ENCODE measurements at regions not wholly inside any gene's neighbourhood (a gene's known extent, or its start where the extent isn't known, plus 50 kb on each side); places are given as distances from the start of the nearest gene placed in this dataset.
A peak's percentile ranks its signal among the peaks of the same experiment; 100 is the strongest.

- ChIA-PET POLR2A (no interaction called here), CTCF (no interaction called here)
- DNase-seq (ENCODE audit: extremely low spot score): peak; percentile 40
- TF ChIP-seq CTCF (IDR thresholded peaks at IDR 0.05; ENCODE audit: control extremely low read depth, extremely low read depth, low read depth, missing control alignments): no peak
Measured at GRCh38 chr2:105691947-105692390, 52.7 kb upstream of the NCK2 start.

GRCh38 chr2:105690566-105690965, 54.1 kb upstream of the NCK2 start:
- ChIA-PET CTCF (no interaction called here), POLR2A (no interaction called here)
- no peak for DNase-seq (ENCODE audit: extremely low spot score)
- TF ChIP-seq CTCF (IDR thresholded peaks at IDR 0.05; ENCODE audit: control extremely low read depth, extremely low read depth, low read depth, missing control alignments): no peak

- ChIA-PET CTCF (no interaction called here), POLR2A (no interaction called here)
- TF ChIP-seq CTCF (IDR thresholded peaks at IDR 0.05; ENCODE audit: control extremely low read depth, extremely low read depth, low read depth, missing control alignments): no peak
- DNase-seq (ENCODE audit: extremely low spot score): no peak
Measured at GRCh38 chr2:105689484-105689883, 55.2 kb upstream of the NCK2 start.

DNA sequence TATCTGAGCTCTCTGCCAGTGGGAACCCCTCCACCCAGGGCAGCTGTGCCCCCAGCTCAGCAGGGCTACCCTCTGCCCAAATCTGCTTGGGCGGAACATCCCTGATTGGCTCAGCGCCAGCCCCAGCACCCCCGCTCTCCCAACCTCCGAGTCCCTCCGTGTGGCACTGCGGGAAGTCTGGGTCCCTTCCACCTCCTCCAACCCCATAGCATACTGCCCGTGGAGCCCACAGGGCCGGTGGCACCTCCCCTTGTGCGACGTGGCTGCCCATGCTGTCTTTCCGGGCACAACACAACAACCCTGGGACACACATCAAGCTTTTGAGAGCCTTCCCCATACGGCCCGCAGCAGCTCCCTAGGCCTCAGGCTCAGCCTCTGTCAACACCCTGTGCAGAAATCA, 55.8 kb upstream of the NCK2 start:
- no peak for DNase-seq (ENCODE audit: extremely low spot score)
- CTCF ChIA-PET: no interaction called here
- POLR2A ChIA-PET: no interaction called here

GRCh38 chr2:105686588-105686987, 58.1 kb upstream of the NCK2 start:
- no peak for DNase-seq (ENCODE audit: extremely low spot score)
- TF ChIP-seq CTCF (IDR thresholded peaks at IDR 0.05; ENCODE audit: control extremely low read depth, extremely low read depth, low read depth, missing control alignments): no peak
- ChIA-PET CTCF (no interaction called here), POLR2A (no interaction called here)

More for the DNA sequence above, 55.8 kb upstream of the NCK2 start:
- TF ChIP-seq CTCF (IDR thresholded peaks at IDR 0.05; ENCODE audit: control extremely low read depth, extremely low read depth, low read depth, missing control alignments): no peak

- no peak for DNase-seq (ENCODE audit: extremely low spot score)
- TF ChIP-seq CTCF (IDR thresholded peaks at IDR 0.05; ENCODE audit: control extremely low read depth, extremely low read depth, low read depth, missing control alignments): no peak
- POLR2A ChIA-PET: no interaction called here
- CTCF ChIA-PET: interaction anchor here (1.0 kb wide), 1 partner anchor 16 kb away, joined by 3 read pairs; no protein-coding TSS in a partner anchor
Measured at GRCh38 chr2:105683011-105683492, 61.7 kb upstream of the NCK2 start.

DNA sequence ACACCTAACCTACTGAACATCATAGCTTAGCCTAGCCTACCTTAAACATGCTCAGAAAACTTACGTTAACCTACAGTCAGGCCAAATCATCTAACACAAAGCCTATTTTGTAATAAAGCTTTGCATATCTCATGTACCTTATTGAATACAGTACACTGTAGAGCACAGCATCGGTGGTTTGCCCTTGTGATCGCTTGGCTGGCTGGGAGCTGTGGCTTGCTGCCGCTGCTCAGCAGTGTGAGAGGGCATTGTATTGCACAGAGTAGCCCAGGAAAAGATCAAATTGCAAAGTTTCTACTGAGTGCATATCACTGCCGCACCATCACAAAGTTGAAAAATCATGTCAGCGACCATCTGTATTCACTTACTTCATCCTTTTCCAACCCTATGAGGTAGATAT, 62.3 kb upstream of the NCK2 start:
- ChIA-PET CTCF (no interaction called here), POLR2A (no interaction called here)
- no peak for DNase-seq (ENCODE audit: extremely low spot score)
- TF ChIP-seq CTCF (IDR thresholded peaks at IDR 0.05; ENCODE audit: control extremely low read depth, extremely low read depth, low read depth, missing control alignments): no peak

Measured in GM10248 (cell line).